GM21529 (cell line): ENCODE measurements at regions not wholly inside any gene's neighbourhood (a gene's known extent, or its start where the extent isn't known, plus 50 kb on each side); places are given as distances from the start of the nearest gene placed in this dataset.

Source experiments
- ATAC-seq: cut with Tn5 transposase; IDR thresholded peaks from one replicate; pipeline ENCODE4 v1.9.1; 2021; ENCODE audit not compliant: unreplicated experiment

DNA sequence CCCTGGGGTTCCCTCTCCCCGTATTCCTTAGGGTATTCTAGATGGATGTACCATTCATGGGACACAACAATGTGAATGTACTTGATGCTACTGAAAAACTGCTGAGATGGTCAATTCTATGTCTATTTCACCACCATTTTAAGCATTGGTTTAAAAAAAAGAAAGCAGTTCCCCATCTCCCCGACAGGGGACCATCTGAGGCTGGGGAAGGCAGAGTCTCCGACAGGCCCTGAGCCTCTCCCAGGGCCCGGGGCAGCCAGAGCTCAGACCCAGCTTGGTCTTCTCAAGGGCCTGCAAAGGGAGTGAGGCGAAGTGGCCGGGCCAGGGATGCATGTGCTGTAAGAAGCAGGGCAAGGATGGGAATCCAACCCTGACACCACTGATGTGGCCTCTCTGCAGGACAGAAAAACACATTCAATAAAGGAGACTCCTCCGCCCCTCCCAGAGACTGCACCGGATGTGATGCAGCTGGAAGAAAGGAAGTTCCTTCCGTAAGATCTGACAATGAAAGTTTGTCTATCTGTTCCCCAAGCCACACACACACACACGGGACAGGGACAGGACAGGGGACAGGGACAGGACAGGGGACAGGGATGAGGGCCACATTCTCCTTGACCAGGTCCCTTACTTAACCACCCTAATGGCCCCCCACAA, 234.1 kb downstream of the BCL11B start:
- ATAC-seq, result no peak

DNA sequence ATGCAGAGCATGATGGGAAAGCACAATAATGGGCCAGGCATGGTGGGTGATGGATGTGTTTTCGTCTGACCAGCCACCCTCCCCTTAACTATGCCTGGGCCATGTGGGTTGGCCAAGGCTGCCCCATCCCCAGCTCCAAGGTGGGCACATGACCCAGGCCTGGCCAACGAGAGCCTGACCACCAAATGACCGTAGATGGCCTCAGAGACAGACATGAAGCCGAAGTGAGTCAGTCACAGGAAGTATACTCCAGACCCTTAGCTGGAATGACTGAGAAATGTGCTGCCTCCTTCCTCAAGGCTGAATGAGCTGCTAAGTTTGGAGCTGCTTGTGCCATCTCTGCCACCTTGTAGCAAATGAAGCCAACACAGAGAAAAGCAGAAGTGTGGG, 233.6 kb downstream of the BCL11B start:
- ATAC-seq, result no peak

DNA sequence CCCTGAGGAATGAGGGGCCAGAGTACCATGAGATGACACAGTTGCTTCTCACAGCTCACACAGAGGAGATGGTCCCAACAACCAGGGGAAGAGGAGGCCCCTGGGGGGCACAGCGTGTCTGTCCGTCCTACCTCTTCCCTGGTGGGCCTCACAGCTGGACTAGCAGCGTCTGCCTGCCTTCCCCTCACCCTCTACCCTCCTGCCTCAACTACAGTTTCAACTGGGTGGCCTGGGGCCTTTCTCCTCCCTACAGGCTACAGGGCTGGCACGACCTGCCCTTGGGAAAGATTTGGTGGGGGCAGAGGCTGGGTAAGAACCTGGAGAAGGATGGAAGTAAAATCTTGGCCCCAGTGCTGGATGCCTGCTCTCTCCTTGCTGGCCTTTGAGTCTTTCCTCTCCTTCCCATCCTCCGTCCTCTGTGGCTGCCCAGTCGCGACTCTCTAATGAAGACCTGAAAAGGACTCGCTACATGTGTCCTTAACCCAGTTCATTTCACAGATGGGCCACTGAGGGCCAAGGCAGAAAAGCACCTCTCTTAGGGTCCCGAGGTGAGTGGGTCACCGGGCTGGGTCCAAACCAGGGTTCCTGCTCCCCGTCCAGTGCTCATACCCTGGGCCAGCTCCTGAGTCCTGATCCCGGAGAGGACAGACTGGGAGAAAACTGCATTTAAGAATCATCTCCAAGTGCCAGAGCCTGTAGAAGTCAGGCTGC, 232.5 kb downstream of the BCL11B start:
- no peak for ATAC-seq

DNA sequence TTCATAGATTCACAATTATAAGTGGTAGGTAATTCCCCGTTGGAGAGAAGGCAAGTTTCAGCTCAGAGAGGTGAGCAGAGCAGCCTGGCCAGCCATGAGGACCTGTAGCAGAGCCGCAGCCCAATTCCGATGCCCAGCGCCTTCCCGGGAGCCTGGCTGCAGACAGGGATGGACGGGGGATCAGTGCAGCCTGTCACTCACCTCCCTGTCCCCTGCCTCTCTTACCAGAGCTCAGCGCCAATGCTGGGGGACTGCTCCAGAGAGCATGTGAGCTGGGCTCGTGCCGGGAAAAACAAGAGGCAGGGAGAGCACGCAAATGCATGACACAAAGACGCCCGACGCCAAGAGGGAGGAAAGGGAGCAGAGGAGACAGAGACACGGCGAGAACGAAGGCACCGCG, 231.9 kb downstream of the BCL11B start:
- no peak for ATAC-seq

DNA sequence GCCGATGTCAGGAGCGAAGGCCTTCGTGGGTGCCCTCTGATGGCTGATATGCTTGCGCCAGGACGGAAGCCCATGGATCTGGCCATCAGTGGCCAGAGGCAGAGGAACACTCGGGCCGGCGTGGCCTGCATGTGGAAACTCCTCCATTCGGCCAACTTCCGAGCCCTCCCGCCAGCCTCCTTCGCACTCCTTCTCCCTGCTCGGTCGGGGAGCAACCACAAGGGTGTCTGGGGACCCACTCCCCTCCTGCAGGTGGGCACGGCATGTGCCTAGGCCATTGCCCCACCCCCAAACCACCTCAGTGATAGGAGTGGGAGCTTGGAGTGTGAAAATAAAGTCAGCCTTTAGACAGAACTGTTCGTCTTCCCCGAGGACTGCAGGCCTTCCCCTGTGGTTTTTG, 231.3 kb downstream of the BCL11B start:
- ATAC-seq, result no peak

DNA sequence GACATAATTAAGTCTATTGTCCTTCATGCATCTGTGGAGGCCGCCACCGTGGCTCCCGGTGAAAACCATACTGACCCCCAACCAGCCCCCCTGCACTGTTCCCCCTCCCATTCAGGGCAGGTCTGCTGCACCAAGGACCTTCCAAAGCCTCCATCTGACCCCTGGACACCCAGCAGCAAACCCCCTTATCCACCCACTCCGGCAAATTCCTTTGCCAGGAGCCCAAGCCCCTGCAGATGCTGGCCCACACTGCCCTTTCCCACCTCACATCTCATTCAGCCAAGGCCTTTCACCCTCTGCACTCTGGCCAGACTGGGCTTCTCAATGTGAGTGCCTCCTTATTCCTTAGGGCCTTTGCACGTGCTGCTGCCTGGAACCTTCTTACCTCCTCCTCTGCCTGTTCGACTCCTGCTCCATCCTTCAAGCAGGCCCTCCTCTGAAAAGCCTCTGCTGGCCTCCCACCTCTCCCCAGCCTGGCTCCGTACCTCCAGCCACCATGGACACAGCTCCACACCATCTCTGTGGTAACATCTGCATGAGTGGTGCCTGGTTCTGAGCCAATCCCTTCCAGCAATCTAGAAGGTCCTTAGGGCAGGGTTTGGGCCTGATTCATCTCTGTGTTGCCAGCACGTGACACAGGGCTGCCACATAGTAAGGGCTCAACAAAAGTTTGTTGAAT, 230.7 kb downstream of the BCL11B start:
- ATAC-seq, result no peak

- no peak for ATAC-seq
These were observed 230.2 kb downstream of the BCL11B start for GRCh38 chr14:99041820-99042174.

DNA sequence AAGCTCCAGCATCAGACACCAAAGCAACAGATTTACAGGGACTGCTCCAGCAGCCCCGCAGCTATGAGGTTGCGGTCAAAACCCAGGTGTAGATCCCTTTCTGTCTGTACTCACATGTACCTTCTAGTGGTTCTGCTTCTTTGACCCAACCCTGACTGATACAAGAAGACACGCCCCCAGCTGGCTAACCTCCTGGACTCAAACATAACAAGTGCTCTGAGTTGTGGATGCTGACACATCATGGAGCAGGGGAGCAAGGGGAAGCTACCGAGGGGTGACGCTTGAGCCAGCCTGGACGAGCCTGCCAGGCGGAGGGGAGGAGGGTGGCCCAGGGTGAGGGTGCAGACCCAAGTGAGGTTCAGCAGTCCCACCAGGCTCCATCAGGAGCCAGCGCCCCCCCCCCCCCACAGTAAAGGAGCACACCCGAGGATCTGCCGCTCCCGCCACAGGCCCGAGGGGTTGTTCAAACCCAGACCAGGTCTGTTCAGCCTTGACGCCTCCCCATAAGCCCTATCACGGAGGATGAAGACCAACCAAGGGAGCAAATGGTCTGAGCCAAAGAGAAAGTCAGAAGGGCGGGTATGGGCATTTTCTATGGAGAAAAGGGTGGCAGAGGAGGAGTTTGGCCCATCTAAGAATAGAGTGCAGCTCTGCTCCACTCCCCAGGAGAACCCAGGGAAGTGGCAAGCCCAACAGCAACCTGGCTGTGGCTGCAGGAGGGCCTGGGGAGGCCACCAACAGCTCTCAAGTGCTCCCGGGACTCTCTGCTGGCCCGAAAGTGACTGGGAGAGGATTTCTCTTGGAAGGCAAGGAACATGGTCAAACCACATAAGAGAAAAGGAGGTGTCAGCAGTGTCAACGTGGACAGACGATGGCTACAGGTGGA, 229.4 kb downstream of the BCL11B start:
- no peak for ATAC-seq

- ATAC-seq, result no peak
These were observed 228.8 kb downstream of the BCL11B start for GRCh38 chr14:99043267-99043615.

DNA sequence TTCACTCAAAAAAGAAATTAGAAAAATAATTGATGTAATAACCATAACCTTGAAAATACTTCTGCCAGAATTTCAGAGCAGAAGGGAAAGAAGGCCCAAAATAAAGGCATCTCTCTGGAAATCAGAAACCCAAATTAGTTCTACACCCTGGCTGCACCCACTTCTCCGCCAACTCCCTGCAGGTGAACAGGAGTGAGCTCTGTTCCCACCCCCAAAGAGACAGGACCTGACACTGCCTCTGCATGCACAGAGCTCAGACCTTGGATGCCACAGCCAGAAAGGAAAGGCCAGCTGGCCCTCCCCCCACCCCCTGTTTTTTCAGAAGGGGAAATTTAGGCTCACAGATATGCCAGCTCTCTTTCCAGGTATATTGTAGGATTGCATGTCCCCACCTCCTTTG, 228.2 kb downstream of the BCL11B start:
- no peak for ATAC-seq

- no peak for ATAC-seq
These were observed 224.5 kb downstream of the BCL11B start for GRCh38 chr14:99047441-99048031.

- ATAC-seq, result no peak
These were observed 221.7 kb downstream of the BCL11B start for GRCh38 chr14:99050309-99050708.

GRCh38 chr14:99052467-99052866, 219.5 kb downstream of the BCL11B start:
- no peak for ATAC-seq

- ATAC-seq, result no peak
These were observed 217.0 kb downstream of the BCL11B start for GRCh38 chr14:99055019-99055418.

DNA sequence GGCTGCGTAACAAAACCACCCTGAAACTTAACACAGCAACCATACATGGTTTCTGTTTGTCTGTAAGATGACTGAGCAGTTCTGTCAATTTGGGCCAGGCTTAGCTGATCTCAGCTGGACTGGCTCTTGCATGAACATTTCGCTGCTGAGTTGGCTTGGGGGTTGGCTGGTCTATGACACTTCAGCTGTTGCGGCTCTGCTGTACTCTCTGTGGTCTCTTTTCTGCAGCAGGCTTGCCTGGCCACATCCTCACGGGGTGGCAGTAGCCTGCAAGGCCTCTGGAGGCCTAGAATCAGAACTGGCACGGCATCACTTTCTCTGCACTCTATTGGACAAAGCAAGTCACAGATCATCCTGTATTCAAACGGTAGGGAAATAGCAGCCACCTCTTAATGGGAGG, 216.2 kb downstream of the BCL11B start:
- ATAC-seq, result no peak

GRCh38 chr14:99057576-99058083, 214.4 kb downstream of the BCL11B start:
- ATAC-seq, result no peak

DNA sequence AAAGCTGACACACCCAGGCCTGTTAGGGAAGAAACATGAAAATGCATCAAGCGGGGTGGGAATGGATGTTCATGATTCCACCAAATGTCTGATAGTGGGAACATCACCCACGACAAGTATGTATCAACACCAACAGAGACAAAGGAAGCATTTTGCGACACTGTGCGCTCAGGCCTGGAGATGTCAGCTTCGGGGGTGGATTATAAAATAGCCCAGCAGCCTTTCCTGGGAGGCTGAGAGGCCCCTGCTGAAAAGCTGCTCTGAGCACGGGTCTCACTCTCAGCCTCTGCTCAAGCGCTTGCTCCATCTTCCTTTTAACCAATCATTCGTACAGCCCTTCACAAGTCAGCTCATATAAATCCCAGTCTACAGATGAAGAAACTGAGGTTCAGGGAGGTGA, 213.5 kb downstream of the BCL11B start:
- no peak for ATAC-seq

DNA sequence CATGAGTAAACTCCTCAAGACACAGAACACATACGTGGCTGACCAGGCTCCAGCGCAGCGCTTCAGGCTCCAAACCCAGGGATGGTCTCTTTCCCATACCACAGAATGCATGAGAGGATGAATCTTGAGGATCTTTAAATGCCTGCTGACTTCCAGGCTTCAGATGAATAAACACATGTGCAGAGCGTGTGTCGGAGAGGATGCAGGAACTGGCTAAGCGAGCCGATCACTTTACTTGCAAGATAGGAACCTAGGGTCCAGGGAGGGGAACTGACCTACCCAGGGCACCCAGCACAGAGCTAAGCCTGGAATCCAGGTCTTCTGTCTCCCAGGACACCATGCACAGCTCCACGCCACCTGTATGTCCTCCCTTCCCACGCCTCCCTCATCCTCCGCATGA, 209.8 kb downstream of the BCL11B start:
- no peak for ATAC-seq

- ATAC-seq, result no peak
These were observed 209.1 kb downstream of the BCL11B start for GRCh38 chr14:99062772-99063418.

GRCh38 chr14:99063620-99064225, 208.3 kb downstream of the BCL11B start:
- no peak for ATAC-seq
